WTC11 (cell line): ENCODE measurements at regions not wholly inside any gene's neighbourhood (a gene's known extent, or its start where the extent isn't known, plus 50 kb on each side); places are given as distances from the start of the nearest gene placed in this dataset.

Experiments used
- ATAC-seq: fragments of 200-7000 bp; cut with Tn5 transposase; 2 replicates; pipeline ENCODE4 v1.10.0; 2021; ENCODE audit warnings: mild to moderate bottlenecking, moderate library complexity
- CTCF ChIA-PET: fragments of 300-600 bp; sonication (Branson Sonifier 250); formaldehyde crosslinking; loops from one replicate; lab custom pipeline; 2021; ENCODE audit warnings: antibody characterized with exemption; lab: Charles Lee
- POLR2A ChIA-PET: fragments of 350-600 bp; sonication (Branson Sonifier 250); formaldehyde crosslinking; loops from one replicate; lab custom pipeline; 2021; ENCODE audit warnings: antibody characterized with exemption; lab: Charles Lee
- DNase-seq: peaks from one replicate; pipeline ENCODE4 v3.0.0; 2021; ENCODE audit warnings: low spot score
- H3K27ac Mint-ChIP-seq: 2 replicates; pipeline ENCODE4 v1.8.0; 2021; ENCODE audit warnings: mixed read lengths
- H3K27me3 Mint-ChIP-seq: 2 replicates; pipeline ENCODE4 v1.8.0; 2021; ENCODE audit warnings: low read depth, mild to moderate bottlenecking, moderate library complexity, mixed read lengths
- H3K36me3 Mint-ChIP-seq: 2 replicates; pipeline ENCODE4 v1.8.0; 2021; ENCODE audit warnings: mixed read lengths
- H3K4me1 Mint-ChIP-seq: 2 replicates; pipeline ENCODE4 v1.8.0; 2022; ENCODE audit warnings: mixed read lengths
- H3K4me3 Mint-ChIP-seq: 2 replicates; pipeline ENCODE4 v1.8.0; 2021; ENCODE audit warnings: mild to moderate bottlenecking, moderate library complexity, mixed read lengths
- H3K9me3 Mint-ChIP-seq: 2 replicates; pipeline ENCODE4 v1.8.0; 2021; ENCODE audit warnings: mixed read lengths
- AFF4 ChIP-seq: sonication (generic); formaldehyde crosslinking; IDR thresholded peaks from 2 replicates; pipeline ENCODE4 v1.8.1; 2023; ENCODE audit warnings: mild to moderate bottlenecking, missing genetic modification reagents, borderline replicate concordance
- ARID4B ChIP-seq: sonication (generic); formaldehyde crosslinking; IDR thresholded peaks from 2 replicates; pipeline ENCODE4 v1.8.0; 2023; ENCODE audit warnings: missing genetic modification reagents, mild to moderate bottlenecking, borderline replicate concordance
- E2F1 ChIP-seq: sonication (generic); formaldehyde crosslinking; IDR thresholded peaks from 2 replicates; pipeline ENCODE4 v1.8.0; 2022; ENCODE audit warnings: mild to moderate bottlenecking, missing genetic modification reagents
- E2F5 ChIP-seq: sonication (generic); formaldehyde crosslinking; IDR thresholded peaks from 2 replicates; pipeline ENCODE4 v1.8.1; 2022; ENCODE audit warnings: mild to moderate bottlenecking, moderate library complexity, missing genetic modification reagents
- FOXP4 ChIP-seq: sonication (generic); formaldehyde crosslinking; IDR thresholded peaks from 2 replicates; pipeline ENCODE4 v1.8.0; 2022; ENCODE audit warnings: mild to moderate bottlenecking, missing genetic modification reagents
- GABPB1 ChIP-seq: sonication (generic); formaldehyde crosslinking; IDR thresholded peaks from 2 replicates; pipeline ENCODE4 v1.8.1; 2023; ENCODE audit warnings: mild to moderate bottlenecking, missing genetic modification reagents
- KAT7 ChIP-seq: sonication (generic); formaldehyde crosslinking; IDR thresholded peaks from 2 replicates; pipeline ENCODE4 v1.8.1; 2023; ENCODE audit warnings: missing genetic modification reagents, mild to moderate bottlenecking, borderline replicate concordance
- MLX ChIP-seq: sonication (generic); formaldehyde crosslinking; IDR thresholded peaks from 2 replicates; pipeline ENCODE4 v1.8.1; 2023; ENCODE audit warnings: mild to moderate bottlenecking, missing genetic modification reagents, moderate library complexity
- MXD4 ChIP-seq: fragments of 250-450 bp; sonication (Bioruptor Pico); IDR thresholded peaks from 2 replicates; pipeline ENCODE4 v1.8.0; 2021; ENCODE audit warnings: mild to moderate bottlenecking, moderate library complexity, borderline replicate concordance
- NFE2L1 ChIP-seq: sonication (generic); formaldehyde crosslinking; IDR thresholded peaks from 2 replicates; pipeline ENCODE4 v1.8.1; 2023; ENCODE audit warnings: missing genetic modification reagents
- OVOL2 ChIP-seq: fragments of 250-450 bp; sonication (Bioruptor Pico); IDR thresholded peaks from 2 replicates; pipeline ENCODE4 v1.9.0; 2021; ENCODE audit warnings: mild to moderate bottlenecking, borderline replicate concordance
- PRRX2 ChIP-seq: fragments of 250-450 bp; sonication (Bioruptor Pico); IDR thresholded peaks from 2 replicates; pipeline ENCODE4 v1.8.0; 2021; ENCODE audit warnings: mild to moderate bottlenecking
- RELA ChIP-seq: sonication (generic); formaldehyde crosslinking; IDR thresholded peaks from 2 replicates; pipeline ENCODE4 v1.8.1; 2022; ENCODE audit warnings: missing genetic modification reagents, mild to moderate bottlenecking, borderline replicate concordance
- SMAD3 ChIP-seq: sonication (generic); formaldehyde crosslinking; IDR thresholded peaks from 2 replicates; pipeline ENCODE4 v1.8.0; 2022; ENCODE audit warnings: missing genetic modification reagents, mild to moderate bottlenecking, borderline replicate concordance
- SMAD4 ChIP-seq: sonication (generic); formaldehyde crosslinking; IDR thresholded peaks from 2 replicates; pipeline ENCODE4 v1.8.0; 2022; ENCODE audit warnings: mild to moderate bottlenecking, missing genetic modification reagents
- ZNF121 ChIP-seq: sonication (generic); formaldehyde crosslinking; IDR thresholded peaks from 2 replicates; pipeline ENCODE4 v1.8.0; 2023; ENCODE audit warnings: missing genetic modification reagents
- ZNF219 ChIP-seq: sonication (generic); formaldehyde crosslinking; IDR thresholded peaks from 2 replicates; pipeline ENCODE4 v1.8.0; 2023; ENCODE audit warnings: missing genetic modification reagents, mild to moderate bottlenecking, borderline replicate concordance
- TF ChIP-seq, protein P1 (sequence below): sonication (generic); formaldehyde crosslinking; IDR thresholded peaks from 2 replicates; pipeline ENCODE4 v1.8.0; 2022; ENCODE audit warnings: mild to moderate bottlenecking, missing genetic modification reagents
- TF ChIP-seq, protein P2 (sequence below): fragments of 250-450 bp; sonication (Bioruptor Pico); IDR thresholded peaks from 2 replicates; pipeline ENCODE4 v1.9.0; 2021; ENCODE audit warnings: moderate library complexity, mild to moderate bottlenecking, inconsistent platforms, borderline replicate concordance
- TF ChIP-seq, protein P3 (sequence below): sonication (generic); formaldehyde crosslinking; IDR thresholded peaks from 2 replicates; pipeline ENCODE4 v1.8.1; 2022; ENCODE audit warnings: low read depth, missing genetic modification reagents, borderline replicate concordance

DNA sequence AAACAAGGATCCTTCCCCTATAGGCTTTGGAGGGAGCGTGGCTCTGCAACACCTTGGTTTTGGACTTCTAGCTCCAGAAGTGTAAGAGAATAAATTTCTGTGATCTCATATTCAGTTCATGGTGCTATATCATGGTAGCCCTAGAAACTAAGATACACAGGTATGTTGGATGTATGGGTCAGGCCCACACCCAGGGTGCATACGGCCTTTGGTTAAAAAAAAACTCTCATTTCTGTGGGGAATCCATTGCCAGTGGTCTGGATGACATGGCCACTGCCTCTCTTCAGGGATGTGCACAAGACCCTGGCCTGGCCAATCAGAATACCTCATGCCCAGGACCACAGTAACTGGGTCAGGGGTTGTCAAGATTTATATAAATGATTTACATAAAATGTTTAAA, 56.8 kb upstream of the CD34 start:
- H3K4me1 Mint-ChIP-seq: peaks cover 10% of the 10 kb centered on the region
- H3K4me3 Mint-ChIP-seq: no peak overlapping the region
- ChIA-PET POLR2A (no interaction called here), CTCF (interaction anchor here (1.9 kb wide), 1 partner anchor 14 kb away, joined by 5 read pairs; no protein-coding TSS in a partner anchor)
- no peak for DNase-seq
- H3K9me3 Mint-ChIP-seq: no peaks in the 10 kb centered on the region
- no peak for ATAC-seq
- H3K27ac Mint-ChIP-seq: no peak overlapping the region
- no peaks in the 10 kb centered on the region for H3K36me3 Mint-ChIP-seq
- H3K27me3 Mint-ChIP-seq: peaks cover 22% of the 10 kb centered on the region
- no peak for TF ChIP-seq MXD4 (CRISPR knock-in tag)
- TF ChIP-seq MLX (CRISPR knock-in tag): no peak
- TF ChIP-seq GABPB1 (CRISPR knock-in tag): no peak
- TF ChIP-seq SMAD3 (CRISPR knock-in tag): no peak
- TF ChIP-seq PRRX2 (CRISPR knock-in tag): no peak
- TF ChIP-seq, protein P1, sequence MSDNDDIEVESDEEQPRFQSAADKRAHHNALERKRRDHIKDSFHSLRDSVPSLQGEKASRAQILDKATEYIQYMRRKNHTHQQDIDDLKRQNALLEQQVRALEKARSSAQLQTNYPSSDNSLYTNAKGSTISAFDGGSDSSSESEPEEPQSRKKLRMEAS: no peak
- no peak for TF ChIP-seq E2F5 (CRISPR knock-in tag)
- TF ChIP-seq OVOL2 (CRISPR knock-in tag): no peak
- no peak for TF ChIP-seq ZNF219
- no peak for TF ChIP-seq ARID4B (CRISPR knock-in tag)
- TF ChIP-seq E2F1 (CRISPR knock-in tag): no peak
- TF ChIP-seq, protein P2, sequence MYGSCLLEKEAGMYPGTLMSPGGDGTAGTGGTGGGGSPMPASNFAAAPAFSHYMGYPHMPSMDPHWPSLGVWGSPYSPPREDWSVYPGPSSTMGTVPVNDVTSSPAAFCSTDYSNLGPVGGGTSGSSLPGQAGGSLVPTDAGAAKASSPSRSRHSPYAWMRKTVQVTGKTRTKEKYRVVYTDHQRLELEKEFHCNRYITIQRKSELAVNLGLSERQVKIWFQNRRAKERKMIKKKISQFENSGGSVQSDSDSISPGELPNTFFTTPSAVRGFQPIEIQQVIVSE (CRISPR knock-in tag): no peak
- no peak for TF ChIP-seq NFE2L1
- TF ChIP-seq, protein P3, sequence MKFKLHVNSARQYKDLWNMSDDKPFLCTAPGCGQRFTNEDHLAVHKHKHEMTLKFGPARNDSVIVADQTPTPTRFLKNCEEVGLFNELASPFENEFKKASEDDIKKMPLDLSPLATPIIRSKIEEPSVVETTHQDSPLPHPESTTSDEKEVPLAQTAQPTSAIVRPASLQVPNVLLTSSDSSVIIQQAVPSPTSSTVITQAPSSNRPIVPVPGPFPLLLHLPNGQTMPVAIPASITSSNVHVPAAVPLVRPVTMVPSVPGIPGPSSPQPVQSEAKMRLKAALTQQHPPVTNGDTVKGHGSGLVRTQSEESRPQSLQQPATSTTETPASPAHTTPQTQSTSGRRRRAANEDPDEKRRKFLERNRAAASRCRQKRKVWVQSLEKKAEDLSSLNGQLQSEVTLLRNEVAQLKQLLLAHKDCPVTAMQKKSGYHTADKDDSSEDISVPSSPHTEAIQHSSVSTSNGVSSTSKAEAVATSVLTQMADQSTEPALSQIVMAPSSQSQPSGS (CRISPR knock-in tag): no peak
- TF ChIP-seq KAT7: no peak
- TF ChIP-seq SMAD4 (CRISPR knock-in tag): no peak

- Mint-ChIP-seq H3K4me1 (peaks cover 14% of the 10 kb centered on the region), H3K36me3 (no peaks in the 10 kb centered on the region), H3K27ac (no peak overlapping the region), H3K27me3 (peaks cover 33% of the 10 kb centered on the region), H3K9me3 (no peaks in the 10 kb centered on the region), H3K4me3 (no peak overlapping the region)
- ATAC-seq (no peak), DNase-seq (no peak)
- POLR2A ChIA-PET: no interaction called here
- CTCF ChIA-PET: no interaction called here
- TF ChIP-seq FOXP4 (CRISPR knock-in tag) (no peak), RELA (no peak), AFF4 (CRISPR knock-in tag) (no peak), ZNF121 (CRISPR knock-in tag) (no peak)
Observed at GRCh38 chr1:207966521-207966920, 55.6 kb upstream of the CD34 start.
